Spinal cord (tissue), 9 donors: ENCODE measurements at regions not wholly inside any gene's neighbourhood (a gene's known extent, or its start where the extent isn't known, plus 50 kb on each side); places are given as distances from the start of the nearest gene placed in this dataset.

Experiments used
- DNase-seq, 6 donors: peaks; one replicate each; pipeline versions ENCODE4 v3.0.0 to v3.0.0-alpha.2; 2013 to 2015; ENCODE audit warnings: low spot score in 6 of 6, low read depth in 4 of 6
- H3K27ac ChIP-seq: one replicate; pipeline ENCODE4 v1.5.1; 2013; ENCODE audit warnings: low read depth, low read length, control low read depth
- H3K27me3 ChIP-seq: one replicate; pipeline ENCODE4 v1.6.1; 2013; ENCODE audit warnings: low read length; ENCODE audit not compliant: control insufficient read depth, insufficient read depth
- H3K36me3 ChIP-seq: one replicate; pipeline ENCODE4 v1.6.1; 2013; ENCODE audit warnings: low read length; ENCODE audit not compliant: control insufficient read depth, insufficient read depth
- H3K4me1 ChIP-seq: one replicate; pipeline ENCODE4 v1.6.1; 2013; ENCODE audit warnings: low read length; ENCODE audit not compliant: control insufficient read depth, insufficient read depth
- H3K4me3 ChIP-seq: one replicate; pipeline ENCODE4 v1.5.1; 2013; ENCODE audit warnings: low read depth, low read length, control low read depth
- H3K9me3 ChIP-seq: one replicate; pipeline ENCODE4 v1.6.1; 2013; ENCODE audit warnings: low read length; ENCODE audit not compliant: control insufficient read depth, insufficient read depth
- WGBS: methylation state at CpG from one replicate; pipeline ENCODE4 v1.1.5; 2013; ENCODE audit warnings: missing lambda C conversion rate; ENCODE audit not compliant: insufficient coverage; 5-methylcytosine and 5-hydroxymethylcytosine counted together
- donor health status: healthy.

DNA sequence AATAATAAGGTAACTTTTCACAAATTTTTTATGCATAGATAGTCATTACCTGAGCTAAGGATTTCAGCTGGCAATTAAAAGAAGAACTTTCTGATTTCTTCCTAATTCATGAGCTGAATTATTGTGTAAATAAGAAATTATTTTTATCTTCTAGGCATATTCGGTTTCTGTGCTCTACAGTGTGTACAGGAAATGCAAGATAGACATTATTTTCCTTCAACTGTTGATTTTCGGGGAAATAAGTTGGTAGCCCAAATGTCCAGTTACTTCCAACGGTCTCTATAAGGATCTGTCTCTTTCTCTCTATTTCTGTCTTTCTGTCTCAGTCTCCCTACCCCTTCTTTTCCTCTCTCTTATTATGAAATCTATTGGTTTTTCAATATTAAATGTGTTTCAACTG, 137.3 kb upstream of the CLNK start:
- Histone ChIP-seq H3K9me3 (no peaks in the 10 kb centered on the region), H3K27ac (no peak overlapping the region), H3K4me3 (no peak overlapping the region), H3K27me3 (no peaks in the 10 kb centered on the region), H3K36me3 (no peaks in the 10 kb centered on the region), H3K4me1 (no peaks in the 10 kb centered on the region)
- WGBS: no CpG with 5 or more reads among the region's 3 CpGs
- no peak for DNase-seq

- Histone ChIP-seq H3K9me3 (no peaks in the 10 kb centered on the region), H3K36me3 (no peaks in the 10 kb centered on the region), H3K4me1 (no peaks in the 10 kb centered on the region), H3K27me3 (no peaks in the 10 kb centered on the region), H3K4me3 (no peak overlapping the region), H3K27ac (no peak overlapping the region)
- no peak for DNase-seq
- 74% methylated on average over 7 of the region's 8 CpGs for WGBS
Observed at GRCh38 chr4:10816571-10816970, 132.0 kb upstream of the CLNK start.

- H3K9me3 ChIP-seq: no peaks in the 10 kb centered on the region
- DNase-seq: peak in 1 of 6 donors; percentile 49
- H3K27me3 ChIP-seq: no peaks in the 10 kb centered on the region
- H3K27ac ChIP-seq: no peak overlapping the region
- no peaks in the 10 kb centered on the region for H3K4me1 ChIP-seq
- no peaks in the 10 kb centered on the region for H3K36me3 ChIP-seq
- WGBS: 62% methylated on average over 2 of the region's 4 CpGs
- no peak overlapping the region for H3K4me3 ChIP-seq
Observed at GRCh38 chr4:10811991-10812390, 127.4 kb upstream of the CLNK start.

GRCh38 chr4:10810411-10810810, 125.8 kb upstream of the CLNK start:
- H3K27ac ChIP-seq: no peak overlapping the region
- H3K4me1 ChIP-seq: no peaks in the 10 kb centered on the region
- no peak for DNase-seq
- no peaks in the 10 kb centered on the region for H3K9me3 ChIP-seq
- WGBS: 84% methylated on average over 2 of the region's 7 CpGs
- H3K4me3 ChIP-seq: no peak overlapping the region
- no peaks in the 10 kb centered on the region for H3K27me3 ChIP-seq
- H3K36me3 ChIP-seq: no peaks in the 10 kb centered on the region

DNA sequence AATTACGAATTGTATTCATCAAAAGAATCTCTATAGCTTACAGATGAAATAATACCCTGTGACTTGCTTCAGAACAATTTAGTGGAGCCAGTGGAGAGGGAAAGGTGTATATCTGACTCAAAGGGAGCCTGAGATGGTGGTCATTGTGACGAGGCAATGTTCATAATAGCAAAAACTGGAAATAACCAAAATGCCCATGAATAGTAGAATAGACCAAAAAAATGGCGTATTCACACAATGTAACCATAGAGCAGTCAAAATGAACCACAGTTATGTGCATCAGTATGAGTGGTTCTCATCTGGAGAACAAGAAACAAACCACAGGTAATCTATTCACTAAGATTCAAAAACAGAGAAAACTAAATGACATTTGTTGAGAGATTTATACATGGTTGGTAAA, 125.3 kb upstream of the CLNK start:
- H3K4me1 ChIP-seq: no peaks in the 10 kb centered on the region
- no peaks in the 10 kb centered on the region for H3K27me3 ChIP-seq
- H3K36me3 ChIP-seq: no peaks in the 10 kb centered on the region
- DNase-seq: no peak
- no peak overlapping the region for H3K27ac ChIP-seq
- no peak overlapping the region for H3K4me3 ChIP-seq
- 100% methylated on average over 1 of the region's 3 CpGs for WGBS
- H3K9me3 ChIP-seq: no peaks in the 10 kb centered on the region

- peak; percentile 82 to 97 (median 88) for DNase-seq
- Histone ChIP-seq H3K4me1 (no peaks in the 10 kb centered on the region), H3K9me3 (no peaks in the 10 kb centered on the region)
Observed at GRCh38 chr4:10808591-10808990, 124.0 kb upstream of the CLNK start.

DNA sequence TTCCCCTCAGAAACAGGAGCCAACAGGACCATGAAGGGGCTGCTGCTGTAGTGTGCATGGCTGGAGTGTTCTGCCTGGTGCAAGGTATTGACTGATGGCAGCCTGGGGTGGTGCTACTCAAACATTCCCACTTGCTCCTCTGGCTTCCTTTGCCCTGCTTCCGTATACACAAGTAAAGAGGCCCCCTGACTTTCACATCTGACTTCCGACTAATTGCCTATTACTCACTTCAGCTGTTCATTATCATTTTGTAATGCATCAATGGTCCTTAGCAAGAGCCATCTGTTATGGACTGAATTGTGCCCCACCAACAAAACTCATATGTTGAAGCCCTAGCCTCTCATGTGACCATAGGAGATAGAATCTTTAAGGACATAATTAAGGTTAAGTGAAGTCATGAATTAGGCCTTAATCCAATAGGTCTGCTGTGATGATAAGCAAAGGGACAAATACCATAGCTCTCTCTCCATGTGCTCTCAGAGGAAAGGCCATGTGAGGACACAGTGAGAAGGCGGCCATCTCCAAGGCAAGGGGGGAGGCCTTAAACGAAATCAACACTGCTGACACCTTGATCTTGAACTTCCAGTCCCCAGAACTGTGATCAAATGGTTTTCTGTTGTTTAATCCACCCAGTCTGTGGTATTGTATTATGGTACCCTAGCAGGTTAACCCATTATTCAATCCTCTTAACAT, 122.5 kb upstream of the CLNK start:
- H3K4me1 ChIP-seq: no peaks in the 10 kb centered on the region
- no peaks in the 10 kb centered on the region for H3K36me3 ChIP-seq
- no peak overlapping the region for H3K4me3 ChIP-seq
- H3K9me3 ChIP-seq: no peaks in the 10 kb centered on the region
- no peak overlapping the region for H3K27ac ChIP-seq
- DNase-seq: peak in 1 of 6 donors; percentile 20
- WGBS: 90% methylated on average over 4 of the region's 4 CpGs
- no peaks in the 10 kb centered on the region for H3K27me3 ChIP-seq

More at GRCh38 chr4:10808591-10808990, 124.0 kb upstream of the CLNK start:
- Histone ChIP-seq H3K27me3 (no peaks in the 10 kb centered on the region), H3K27ac (peak overlapping the region; percentile 49), H3K36me3 (no peaks in the 10 kb centered on the region), H3K4me3 (no peak overlapping the region)

DNA sequence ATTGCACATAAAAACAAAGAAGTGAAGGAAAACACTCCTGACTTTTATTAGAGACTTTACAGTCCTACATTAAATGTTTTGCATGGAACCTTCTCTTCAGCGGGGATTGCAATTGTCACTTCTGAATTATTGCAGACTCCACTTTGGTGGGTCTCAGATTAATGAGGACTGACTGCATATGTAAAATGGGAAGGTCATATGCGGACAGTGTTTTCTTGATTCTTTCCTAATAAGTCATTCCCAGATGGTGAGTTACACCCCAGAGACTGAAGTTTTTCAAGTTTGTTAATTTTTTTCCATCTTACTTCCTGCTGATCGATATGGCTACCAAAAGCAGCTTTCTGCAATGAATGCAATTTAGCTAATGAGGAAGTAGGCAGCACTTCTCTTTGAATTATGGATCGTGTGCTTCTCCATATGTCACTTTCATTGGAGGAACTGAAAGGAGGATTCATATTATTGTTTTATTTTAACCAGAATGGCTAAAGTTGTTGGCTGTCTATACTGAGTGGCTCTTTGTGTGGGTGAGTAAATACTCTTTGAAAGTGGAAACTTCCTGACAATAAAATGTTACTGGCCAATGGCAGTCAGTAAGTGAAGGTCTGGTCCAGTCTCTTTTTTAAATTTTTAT, 119.3 kb upstream of the CLNK start:
- peak in 1 of 6 donors; percentile 30 for DNase-seq
- peaks cover 5% of the 10 kb centered on the region for H3K4me1 ChIP-seq
- no peaks in the 10 kb centered on the region for H3K36me3 ChIP-seq
- WGBS: no CpG with 5 or more reads among the region's 4 CpGs
- no peak overlapping the region for H3K27ac ChIP-seq
- H3K27me3 ChIP-seq: no peaks in the 10 kb centered on the region
- H3K4me3 ChIP-seq: no peak overlapping the region
- no peaks in the 10 kb centered on the region for H3K9me3 ChIP-seq

DNA sequence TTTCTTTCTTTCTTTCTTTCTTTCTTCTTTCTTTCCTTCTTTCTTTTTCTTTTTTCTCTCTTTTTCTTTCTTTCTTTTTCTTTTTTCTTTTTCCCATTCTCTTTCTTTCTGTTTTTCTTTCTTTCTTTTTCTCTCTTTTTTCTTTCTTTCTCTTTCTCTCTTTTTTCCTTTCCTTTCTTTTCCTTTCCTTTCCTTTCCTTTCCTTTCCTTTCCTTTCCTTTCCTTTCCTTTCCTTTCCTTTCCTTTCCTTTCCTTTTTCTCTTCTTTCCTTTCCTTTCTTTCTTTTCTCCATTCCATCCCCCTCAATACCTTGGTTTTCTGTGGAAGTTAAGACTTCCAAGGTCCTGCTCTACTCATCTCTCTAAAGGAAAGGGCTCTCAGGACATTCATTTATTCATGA, 102.8 kb upstream of the CLNK start:
- no peaks in the 10 kb centered on the region for H3K27me3 ChIP-seq
- DNase-seq: no peak
- no peaks in the 10 kb centered on the region for H3K36me3 ChIP-seq
- H3K4me1 ChIP-seq: no peaks in the 10 kb centered on the region
- no peak overlapping the region for H3K27ac ChIP-seq
- no peaks in the 10 kb centered on the region for H3K9me3 ChIP-seq
- no peak overlapping the region for H3K4me3 ChIP-seq

GRCh38 chr4:10784621-10785020, 100.1 kb upstream of the CLNK start:
- Histone ChIP-seq H3K27ac (no peak overlapping the region), H3K36me3 (no peaks in the 10 kb centered on the region), H3K9me3 (no peaks in the 10 kb centered on the region), H3K4me3 (no peak overlapping the region), H3K27me3 (no peaks in the 10 kb centered on the region), H3K4me1 (no peaks in the 10 kb centered on the region)
- DNase-seq: no peak
- no CpG with 5 or more reads among the region's 2 CpGs for WGBS
